ENCODE measurements at regions not wholly inside any gene's neighbourhood (a gene's known extent, or its start where the extent isn't known, plus 50 kb on each side); places are given as distances from the start of the nearest gene placed in this dataset.

DNA sequence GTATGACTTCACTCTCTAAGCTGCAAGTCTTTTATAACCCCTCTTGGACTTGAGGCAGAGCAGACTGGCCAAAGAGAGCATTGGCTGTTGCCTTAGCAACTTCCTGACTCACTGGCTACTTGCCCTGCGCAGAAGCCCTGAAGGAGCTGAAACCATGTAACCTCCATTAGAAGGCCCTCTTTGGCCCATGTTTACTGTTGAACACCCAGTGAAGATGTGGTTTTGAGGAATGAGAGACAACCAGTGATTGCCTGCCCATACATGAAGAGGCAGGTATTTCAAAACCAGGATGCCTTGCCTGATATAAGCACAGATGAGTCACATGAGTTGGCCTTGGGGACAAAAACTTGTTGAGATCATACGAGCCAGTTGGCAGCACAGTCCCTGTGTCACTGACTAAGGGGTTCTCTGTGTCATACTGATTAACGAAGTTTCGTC, 182.5 kb downstream of the EDN1 start:
- TF ChIP-seq, protein P1, sequence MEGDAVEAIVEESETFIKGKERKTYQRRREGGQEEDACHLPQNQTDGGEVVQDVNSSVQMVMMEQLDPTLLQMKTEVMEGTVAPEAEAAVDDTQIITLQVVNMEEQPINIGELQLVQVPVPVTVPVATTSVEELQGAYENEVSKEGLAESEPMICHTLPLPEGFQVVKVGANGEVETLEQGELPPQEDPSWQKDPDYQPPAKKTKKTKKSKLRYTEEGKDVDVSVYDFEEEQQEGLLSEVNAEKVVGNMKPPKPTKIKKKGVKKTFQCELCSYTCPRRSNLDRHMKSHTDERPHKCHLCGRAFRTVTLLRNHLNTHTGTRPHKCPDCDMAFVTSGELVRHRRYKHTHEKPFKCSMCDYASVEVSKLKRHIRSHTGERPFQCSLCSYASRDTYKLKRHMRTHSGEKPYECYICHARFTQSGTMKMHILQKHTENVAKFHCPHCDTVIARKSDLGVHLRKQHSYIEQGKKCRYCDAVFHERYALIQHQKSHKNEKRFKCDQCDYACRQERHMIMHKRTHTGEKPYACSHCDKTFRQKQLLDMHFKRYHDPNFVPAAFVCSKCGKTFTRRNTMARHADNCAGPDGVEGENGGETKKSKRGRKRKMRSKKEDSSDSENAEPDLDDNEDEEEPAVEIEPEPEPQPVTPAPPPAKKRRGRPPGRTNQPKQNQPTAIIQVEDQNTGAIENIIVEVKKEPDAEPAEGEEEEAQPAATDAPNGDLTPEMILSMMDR (conservative IDR thresholded peaks at IDR 0.05; ENCODE audit: low read depth, low read length), result no peak
- H3K4me3 ChIP-seq (ENCODE audit: low read depth, low read length), result no peak overlapping the region
- DNase-seq (ENCODE audit: low read depth), result no peak

DNA sequence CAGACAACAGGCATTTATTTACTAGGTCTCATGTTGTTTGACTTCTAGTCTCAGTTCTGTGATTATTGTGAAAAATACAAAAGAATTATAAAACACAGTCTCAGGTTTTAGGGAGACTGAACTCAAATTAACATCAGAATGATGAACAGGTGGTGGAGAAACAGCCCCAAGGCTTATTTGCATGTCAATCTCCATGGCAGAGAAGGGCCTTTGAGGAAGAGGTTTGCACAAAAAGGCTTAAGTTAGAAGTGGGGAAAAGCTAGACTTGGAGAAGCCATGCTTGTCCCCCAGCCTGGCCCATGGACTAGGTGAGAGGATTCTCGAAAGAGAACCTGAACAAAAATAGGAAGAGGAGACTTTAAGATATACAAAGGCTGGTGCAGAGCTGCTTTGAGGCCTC, 183.3 kb downstream of the EDN1 start:
- DNase-seq (ENCODE audit: low read depth), result no peak
- no peak overlapping the region for H3K4me3 ChIP-seq (ENCODE audit: low read depth, low read length)
- TF ChIP-seq, protein P1 (conservative IDR thresholded peaks at IDR 0.05; ENCODE audit: low read depth, low read length), result no peak

DNA sequence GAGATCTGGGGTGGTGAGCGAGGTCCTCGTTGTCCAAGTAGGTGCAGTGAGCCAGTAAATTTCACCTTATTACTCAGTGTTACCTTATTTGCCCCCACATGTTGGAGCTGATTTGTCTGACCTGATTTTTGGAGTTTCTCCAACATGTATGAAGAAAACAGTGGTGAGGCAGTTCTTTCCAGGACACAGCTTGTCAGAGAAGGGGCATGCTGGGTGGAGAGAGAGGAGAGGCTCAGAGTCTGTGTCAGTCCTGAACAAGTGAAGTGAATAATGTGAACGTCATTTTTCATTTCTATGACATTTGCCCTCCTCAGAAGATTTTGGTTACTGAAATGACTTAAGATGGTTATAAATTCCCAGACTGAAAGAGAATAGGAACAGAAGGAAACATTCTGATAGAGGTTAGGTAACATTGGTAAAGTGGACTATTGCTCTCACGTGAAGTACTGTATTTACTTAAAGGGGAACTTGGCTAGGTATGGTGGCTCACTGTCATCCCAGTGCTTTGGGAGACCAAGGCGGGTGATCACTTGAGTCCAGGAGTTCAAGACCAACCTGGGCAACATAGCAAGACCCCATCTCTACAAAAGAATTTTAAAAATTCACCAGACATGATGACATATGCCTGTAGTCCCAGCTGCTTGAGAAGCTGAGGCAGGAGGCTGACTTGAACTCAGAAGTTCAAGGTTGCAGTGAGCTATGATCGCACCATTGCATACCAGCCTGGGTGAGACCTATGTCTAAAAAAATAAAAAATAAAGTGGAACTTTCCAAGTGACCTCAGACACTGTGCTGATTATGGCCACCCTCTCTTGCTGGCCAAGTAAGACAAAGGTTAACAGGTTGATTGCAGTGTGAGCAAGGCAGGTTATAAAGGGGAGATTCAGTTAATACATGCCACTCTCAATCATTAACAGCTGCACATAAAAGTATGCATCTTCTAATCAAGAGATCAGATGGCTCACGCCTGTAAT, 184.3 kb downstream of the EDN1 start:
- DNase-seq (ENCODE audit: low read depth), result no peak
- TF ChIP-seq, protein P1 (conservative IDR thresholded peaks at IDR 0.05; ENCODE audit: low read depth, low read length), result no peak
- H3K4me3 ChIP-seq (ENCODE audit: low read depth, low read length), result no peak overlapping the region

DNA sequence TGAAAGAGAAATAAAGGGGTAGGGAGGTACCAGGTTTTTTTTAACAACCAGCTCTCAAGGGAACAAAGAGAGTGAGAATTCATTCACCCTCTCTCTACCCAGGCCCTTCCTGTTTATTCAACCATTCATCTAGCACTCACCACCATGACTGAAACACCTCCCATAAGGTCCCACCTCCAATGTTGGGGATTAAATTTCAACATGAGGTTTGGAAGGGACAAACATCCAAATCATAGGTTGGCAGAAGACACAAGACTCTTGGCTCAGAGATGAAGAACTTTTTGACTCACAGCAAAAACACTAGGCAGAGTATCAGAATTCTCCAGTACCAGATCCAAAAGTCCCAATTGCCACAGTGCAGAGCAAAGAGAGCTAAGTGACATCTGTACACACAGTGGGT, 186.3 kb downstream of the EDN1 start:
- TF ChIP-seq, protein P1 (conservative IDR thresholded peaks at IDR 0.05; ENCODE audit: low read depth, low read length), result no peak
- DNase-seq (ENCODE audit: low read depth), result no peak
- H3K4me3 ChIP-seq (ENCODE audit: low read depth, low read length), result no peak overlapping the region

DNA sequence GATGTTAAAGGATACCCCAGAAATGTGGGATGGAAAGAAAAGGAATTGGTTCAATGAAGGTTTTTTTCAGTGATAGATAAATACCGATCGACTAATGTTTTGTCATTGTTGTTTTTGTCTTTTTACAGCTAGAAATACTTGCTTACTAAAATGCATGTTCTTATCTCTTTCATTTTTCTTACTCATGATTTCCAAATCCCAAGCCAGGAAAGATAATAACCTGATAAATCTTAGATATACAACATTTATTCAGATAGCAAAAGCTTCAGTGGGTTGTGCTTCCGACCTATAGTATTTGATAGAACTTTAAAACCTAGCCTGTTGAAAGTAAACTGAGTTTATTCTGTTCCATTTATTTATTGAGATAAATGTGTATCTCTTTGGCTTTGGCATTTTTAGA, 187.5 kb downstream of the EDN1 start:
- no peak overlapping the region for H3K4me3 ChIP-seq (ENCODE audit: low read depth, low read length)
- no peak for DNase-seq (ENCODE audit: low read depth)
- TF ChIP-seq, protein P1 (conservative IDR thresholded peaks at IDR 0.05; ENCODE audit: low read depth, low read length), result no peak

DNA sequence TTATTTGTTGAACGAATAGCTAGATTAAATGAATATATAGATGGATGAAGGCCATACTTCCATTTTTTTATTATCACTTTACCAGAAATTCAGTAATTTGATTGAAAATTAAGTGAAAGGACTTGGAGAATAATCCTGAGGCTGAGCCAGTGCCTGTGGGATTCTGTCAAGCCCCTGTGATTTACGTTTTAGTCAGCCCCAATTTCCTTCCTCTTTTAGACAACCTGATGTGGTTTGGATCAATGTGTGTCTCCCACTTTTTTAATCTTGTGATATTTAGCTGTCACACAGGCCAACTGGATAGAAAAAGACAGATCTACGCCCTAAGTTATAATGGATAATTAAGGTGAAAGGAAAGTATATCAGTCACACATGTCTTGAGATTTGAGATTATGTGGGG, 188.8 kb downstream of the EDN1 start:
- H3K4me3 ChIP-seq (ENCODE audit: low read depth, low read length), result no peak overlapping the region
- DNase-seq (ENCODE audit: low read depth), result no peak
- TF ChIP-seq, protein P1 (conservative IDR thresholded peaks at IDR 0.05; ENCODE audit: low read depth, low read length), result no peak

DNA sequence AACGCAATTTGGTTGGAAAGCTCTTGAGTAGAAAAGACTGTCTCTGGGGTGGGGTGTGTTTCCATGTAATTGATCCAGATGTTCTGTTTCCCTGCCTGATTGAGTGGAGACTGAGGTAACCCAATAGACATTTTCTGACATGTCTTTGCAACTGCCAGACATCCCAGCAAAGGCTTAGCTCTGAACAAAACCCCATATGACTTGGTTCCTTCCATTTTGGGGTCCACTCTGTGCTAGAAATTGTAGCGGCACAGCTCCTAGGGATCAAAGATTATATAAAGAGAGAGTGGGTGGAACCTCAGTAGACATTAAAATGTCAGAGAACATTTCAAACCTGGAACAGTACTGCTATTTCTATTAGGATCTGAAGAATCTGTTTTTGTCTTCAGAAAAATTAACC, 189.3 kb downstream of the EDN1 start:
- TF ChIP-seq, protein P1 (conservative IDR thresholded peaks at IDR 0.05; ENCODE audit: low read depth, low read length), result no peak
- no peak overlapping the region for H3K4me3 ChIP-seq (ENCODE audit: low read depth, low read length)
- DNase-seq (ENCODE audit: low read depth), result no peak

Data from epithelial cell of proximal tubule (primary cell).